GM10266 (cell line): ENCODE measurements at regions not wholly inside any gene's neighbourhood (a gene's known extent, or its start where the extent isn't known, plus 50 kb on each side); places are given as distances from the start of the nearest gene placed in this dataset.

Experiments
- DNase-seq: peaks from one replicate; pipeline ENCODE4 v3.0.0; 2012; ENCODE audit errors: extremely low spot score
- TF ChIP-seq, protein P1 (sequence below): IDR thresholded peaks from 2 replicates; pipeline ENCODE4 v1.5.1; 2012; ENCODE audit warnings: mild to moderate bottlenecking, low read depth; ENCODE audit not compliant: control insufficient read depth, insufficient read depth; ENCODE audit errors: missing control alignments

DNA sequence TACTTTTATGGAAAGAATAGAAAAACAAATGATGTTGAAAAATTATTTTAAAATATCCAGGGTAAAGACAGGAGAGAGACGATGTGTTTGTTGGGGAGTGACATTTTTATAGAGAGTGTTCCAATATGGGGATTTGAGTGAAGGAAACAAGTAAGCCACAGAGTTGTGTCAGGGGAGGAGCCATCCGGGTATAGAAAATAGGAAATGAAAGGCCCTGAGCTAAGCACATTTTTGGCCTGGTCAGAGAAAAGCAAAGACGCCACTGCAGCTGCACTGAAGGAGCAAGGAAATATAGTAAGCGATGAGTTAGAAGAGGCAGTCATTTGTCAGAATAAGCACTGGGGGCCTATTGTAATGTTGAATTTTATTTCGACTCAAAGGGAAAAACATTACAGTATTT, 107.3 kb upstream of the ADGRL4 start:
- DNase-seq: no peak
- TF ChIP-seq, protein P1, sequence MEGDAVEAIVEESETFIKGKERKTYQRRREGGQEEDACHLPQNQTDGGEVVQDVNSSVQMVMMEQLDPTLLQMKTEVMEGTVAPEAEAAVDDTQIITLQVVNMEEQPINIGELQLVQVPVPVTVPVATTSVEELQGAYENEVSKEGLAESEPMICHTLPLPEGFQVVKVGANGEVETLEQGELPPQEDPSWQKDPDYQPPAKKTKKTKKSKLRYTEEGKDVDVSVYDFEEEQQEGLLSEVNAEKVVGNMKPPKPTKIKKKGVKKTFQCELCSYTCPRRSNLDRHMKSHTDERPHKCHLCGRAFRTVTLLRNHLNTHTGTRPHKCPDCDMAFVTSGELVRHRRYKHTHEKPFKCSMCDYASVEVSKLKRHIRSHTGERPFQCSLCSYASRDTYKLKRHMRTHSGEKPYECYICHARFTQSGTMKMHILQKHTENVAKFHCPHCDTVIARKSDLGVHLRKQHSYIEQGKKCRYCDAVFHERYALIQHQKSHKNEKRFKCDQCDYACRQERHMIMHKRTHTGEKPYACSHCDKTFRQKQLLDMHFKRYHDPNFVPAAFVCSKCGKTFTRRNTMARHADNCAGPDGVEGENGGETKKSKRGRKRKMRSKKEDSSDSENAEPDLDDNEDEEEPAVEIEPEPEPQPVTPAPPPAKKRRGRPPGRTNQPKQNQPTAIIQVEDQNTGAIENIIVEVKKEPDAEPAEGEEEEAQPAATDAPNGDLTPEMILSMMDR: no peak

- TF ChIP-seq, protein P1: no peak
- DNase-seq: no peak
Observed at GRCh38 chr1:79110749-79111148, 104.2 kb upstream of the ADGRL4 start.

DNA sequence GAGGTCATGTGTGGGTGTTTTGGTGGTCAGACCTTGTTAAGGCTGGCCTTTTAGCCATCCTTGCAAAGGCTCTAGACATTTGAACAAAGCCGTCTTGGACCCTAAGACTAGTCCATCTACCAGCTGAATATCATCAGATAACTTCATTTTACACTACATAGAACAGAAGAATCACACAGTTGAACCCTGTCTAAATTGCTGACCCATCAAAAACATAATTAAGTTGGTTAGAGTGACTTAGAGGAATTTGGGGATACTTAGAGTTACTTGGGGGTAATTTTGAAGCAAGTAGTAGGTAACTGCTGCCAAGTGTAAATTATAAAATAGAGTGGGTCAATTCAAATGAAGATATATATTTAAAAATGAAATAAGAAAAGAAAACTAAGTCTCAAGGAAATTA, 102.9 kb upstream of the ADGRL4 start:
- TF ChIP-seq, protein P1: no peak
- no peak for DNase-seq

DNA sequence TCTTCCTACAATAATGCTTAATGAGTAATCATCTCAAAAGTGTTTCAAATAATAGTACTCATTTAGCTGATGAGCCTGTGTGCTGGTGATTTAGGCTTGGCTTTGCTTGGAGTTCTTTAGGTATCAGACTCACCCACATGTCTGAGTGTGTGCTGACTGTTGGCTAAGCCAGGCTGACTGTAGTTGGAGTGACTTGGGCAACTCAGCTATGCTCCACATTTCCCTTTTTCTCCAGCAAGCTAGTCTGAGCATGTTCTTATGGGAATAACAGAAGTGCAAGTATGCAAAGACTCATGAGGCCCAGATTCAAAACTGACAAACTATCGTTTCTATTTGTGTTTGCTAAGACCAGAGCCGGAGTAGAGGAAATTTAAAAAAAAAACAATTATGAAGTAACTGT, 99.0 kb upstream of the ADGRL4 start:
- TF ChIP-seq, protein P1: no peak
- no peak for DNase-seq

GRCh38 chr1:79104617-79105016, 98.1 kb upstream of the ADGRL4 start:
- DNase-seq: no peak
- TF ChIP-seq, protein P1: no peak

DNA sequence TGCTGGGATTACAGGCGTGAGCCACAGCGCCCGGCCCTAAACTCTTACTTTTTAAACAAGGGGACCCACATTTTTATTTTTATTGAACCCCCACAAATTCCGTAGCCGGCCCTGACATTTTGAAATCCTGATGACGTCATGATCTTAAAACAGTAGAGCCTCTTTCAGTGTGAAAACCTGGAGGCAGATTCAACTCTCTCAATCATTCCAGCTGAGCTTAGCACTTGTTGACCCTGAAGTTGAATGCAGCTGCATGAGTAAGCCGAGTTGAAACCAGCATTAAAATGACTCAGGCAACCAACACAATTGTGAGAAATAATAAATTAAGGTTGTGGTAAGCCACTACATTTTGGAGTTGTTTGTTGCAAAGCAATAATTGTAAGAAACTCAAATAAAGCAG, 93.9 kb upstream of the ADGRL4 start:
- TF ChIP-seq, protein P1: no peak
- no peak for DNase-seq

- no peak for DNase-seq
- TF ChIP-seq, protein P1: no peak
Observed at GRCh38 chr1:79090985-79091384, 84.5 kb upstream of the ADGRL4 start.
